Fibroblast of gingiva (primary cell): ENCODE measurements at regions not wholly inside any gene's neighbourhood (a gene's known extent, or its start where the extent isn't known, plus 50 kb on each side); places are given as distances from the start of the nearest gene placed in this dataset.

ENCODE experiments used
- DNase-seq: peaks from one replicate; pipeline ENCODE4 v3.0.0-alpha.2; 2011; ENCODE audit warnings: low read depth

DNA sequence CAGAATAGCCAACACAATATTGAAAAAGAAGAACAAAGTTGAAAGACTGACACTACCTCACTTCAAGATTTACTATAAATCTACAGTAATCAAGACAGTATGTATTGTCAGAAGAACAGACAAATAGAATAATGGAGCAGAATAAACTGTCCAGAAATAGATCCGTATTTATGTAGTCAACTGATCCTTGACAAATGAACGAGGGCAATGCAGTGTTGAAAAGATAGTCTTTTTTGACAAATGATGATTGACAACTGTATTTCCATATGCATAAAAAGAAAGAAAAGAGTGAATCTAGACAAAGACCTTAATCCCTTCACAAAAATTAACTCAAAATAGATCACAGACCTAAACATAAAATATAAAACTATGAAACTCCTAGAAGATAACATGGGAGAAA lies 767.1 kb downstream of the KCNA4 start:
- no peak for DNase-seq

DNA sequence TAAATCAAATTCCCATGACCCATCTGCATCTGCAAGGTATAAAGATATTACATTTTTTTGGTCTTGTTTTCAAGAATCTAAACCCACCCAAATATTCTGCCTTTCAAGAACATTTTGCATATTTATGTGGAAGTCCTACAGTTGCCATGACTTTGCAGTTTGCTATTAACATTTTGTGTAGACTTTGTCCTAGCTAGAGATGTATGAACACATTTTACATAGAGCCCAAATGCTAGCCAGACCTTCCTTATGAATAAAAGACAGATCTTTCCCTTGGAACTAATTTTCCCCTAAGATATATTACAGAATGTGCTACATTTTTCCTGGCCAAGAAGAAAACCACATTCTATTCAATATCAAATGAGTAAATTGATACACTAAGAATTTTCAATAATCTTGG lies 772.5 kb downstream of the KCNA4 start:
- no peak for DNase-seq

GRCh38 chr11:29243616-29244015 lies 773.2 kb downstream of the KCNA4 start:
- no peak for DNase-seq

DNA sequence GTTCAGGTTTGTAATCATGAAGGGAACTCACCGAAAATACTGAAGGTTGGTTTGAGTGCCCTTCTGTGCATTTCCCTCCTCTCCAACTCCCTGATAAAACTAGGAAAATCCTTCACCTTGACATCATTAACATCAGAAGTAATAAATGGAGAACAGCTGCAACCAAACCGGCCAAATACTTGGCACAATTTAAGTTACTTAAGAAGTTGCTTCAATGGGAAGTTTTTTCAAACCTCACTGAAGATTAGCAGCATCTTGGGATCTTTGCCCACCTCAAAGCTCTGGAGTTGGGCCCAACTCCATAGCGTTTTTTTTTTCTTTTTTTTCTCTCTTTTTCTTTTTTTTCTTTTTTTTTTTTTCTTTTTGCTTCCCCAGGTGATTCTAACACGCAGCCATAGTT lies 784.8 kb downstream of the KCNA4 start:
- peak; percentile 48 for DNase-seq

DNA sequence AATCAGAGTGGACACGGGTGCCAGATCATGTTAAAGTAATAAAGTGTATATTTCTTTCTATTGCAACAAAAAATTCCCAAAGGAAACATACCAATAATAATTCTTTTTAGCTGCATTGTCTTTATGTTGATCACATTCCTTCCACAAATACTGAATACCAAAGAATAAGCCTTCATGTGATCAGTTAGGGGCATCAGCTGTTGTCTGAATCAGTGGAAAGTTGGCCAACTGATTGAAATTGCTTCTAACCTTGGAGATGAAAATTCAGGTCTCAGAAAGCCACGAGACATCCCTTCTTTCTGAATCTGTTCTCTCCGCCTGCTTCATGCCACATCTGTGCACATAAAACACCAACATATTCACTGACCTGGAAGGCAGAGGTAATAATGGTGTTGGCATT lies 785.2 kb downstream of the KCNA4 start:
- DNase-seq: no peak

GRCh38 chr11:29227811-29228210 lies 789.0 kb downstream of the KCNA4 start:
- peak; percentile 38 for DNase-seq

DNA sequence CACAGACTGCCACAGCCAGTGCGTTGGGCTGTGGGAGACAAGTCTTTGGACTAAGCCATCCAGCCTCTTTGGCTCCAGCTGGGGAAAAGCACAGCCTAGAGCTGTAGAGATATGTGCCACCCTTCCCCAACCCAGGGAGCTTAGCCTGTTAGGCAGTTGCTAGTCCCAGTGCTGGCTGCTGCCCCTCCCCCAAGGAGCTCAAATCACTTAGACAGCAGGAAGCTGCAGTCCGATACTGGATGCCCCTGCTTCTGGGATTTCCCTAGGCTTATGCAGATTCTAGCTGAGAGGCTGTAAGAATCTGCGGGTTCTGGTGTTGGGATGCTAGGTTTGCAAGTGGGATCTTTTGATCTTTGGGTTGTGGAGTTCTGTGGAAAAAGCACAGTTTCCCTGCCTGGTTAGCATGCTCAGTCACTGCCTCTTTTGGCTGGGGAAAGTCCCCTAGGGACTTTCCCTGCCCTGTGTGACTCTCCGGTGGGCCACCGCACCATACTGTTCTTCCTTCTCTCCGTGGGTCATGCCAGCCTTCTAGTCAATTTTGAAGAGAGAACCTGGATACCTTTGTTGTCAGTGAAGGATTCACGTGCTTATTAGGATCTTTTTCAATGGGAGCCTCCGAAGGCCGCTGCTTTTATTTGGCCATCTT lies 792.0 kb downstream of the KCNA4 start:
- DNase-seq: no peak

GRCh38 chr11:29219531-29219930 lies 797.3 kb downstream of the KCNA4 start:
- DNase-seq: peak; percentile 5

- DNase-seq: no peak
Observed at GRCh38 chr11:29217901-29218300, 798.9 kb downstream of the KCNA4 start.

DNA sequence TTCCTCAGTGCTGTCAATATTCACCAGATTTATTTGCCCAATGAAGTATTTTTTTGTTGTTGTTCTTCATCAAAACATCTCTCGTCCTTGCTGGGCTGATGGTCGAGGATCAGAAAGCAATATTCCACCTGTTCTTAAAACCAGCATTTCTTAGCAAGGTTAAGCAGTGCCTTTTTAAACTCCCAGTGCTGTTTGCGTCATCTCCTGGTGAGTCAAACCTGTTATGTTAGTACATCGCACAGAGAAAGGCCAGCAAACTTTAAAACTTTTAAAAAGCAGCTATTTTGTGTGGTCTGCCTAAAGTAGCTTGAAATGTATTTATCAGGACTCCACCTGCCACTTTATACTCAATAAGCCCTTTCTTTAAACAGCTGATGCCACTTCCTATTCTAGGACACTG lies 802.0 kb downstream of the KCNA4 start:
- DNase-seq: peak; percentile 3

GRCh38 chr11:29211202-29211601 lies 805.6 kb downstream of the KCNA4 start:
- no peak for DNase-seq

GRCh38 chr11:29210426-29210825 lies 806.4 kb downstream of the KCNA4 start:
- no peak for DNase-seq

DNA sequence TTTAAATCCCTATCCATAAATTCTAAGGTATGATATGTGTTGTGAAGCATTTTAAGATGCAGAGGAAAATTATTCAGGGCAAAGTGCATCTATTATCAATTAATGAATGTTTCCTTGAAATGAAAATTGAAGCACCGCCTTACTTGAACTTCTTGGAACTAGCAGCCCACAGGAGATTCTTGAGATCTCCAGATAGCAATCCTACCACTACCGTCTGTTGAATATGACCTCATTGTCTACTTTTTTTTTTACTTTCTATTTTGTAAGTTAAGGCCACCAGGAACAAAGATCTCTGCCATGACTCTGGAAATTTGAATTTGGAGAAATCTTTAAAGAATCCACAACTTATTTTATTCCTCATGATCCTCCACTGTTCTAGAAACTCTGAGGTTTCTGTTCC lies 808.7 kb downstream of the KCNA4 start:
- no peak for DNase-seq

- no peak for DNase-seq
Observed at GRCh38 chr11:29200791-29201562, 815.9 kb downstream of the KCNA4 start.

DNA sequence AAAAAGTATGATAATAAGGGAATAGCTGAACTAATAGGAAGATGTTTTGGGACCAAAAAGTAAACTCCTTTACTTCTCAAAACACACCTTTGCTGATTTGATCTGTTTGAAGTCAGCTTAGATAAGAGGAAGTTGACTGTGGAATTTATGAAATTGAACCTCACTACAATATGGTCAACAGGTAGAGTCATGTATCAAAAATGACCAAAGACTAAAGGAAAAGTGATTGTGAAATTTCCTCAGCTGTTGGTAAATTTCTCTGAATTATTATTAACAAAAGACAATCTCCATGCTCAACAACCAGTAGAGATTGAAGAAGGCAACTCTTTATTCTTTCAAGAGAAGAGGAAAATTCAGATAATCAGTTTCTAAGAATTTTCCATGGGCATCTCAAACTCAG lies 826.5 kb downstream of the KCNA4 start:
- no peak for DNase-seq

- no peak for DNase-seq
Observed at GRCh38 chr11:29187215-29187614, 829.6 kb downstream of the KCNA4 start.

DNA sequence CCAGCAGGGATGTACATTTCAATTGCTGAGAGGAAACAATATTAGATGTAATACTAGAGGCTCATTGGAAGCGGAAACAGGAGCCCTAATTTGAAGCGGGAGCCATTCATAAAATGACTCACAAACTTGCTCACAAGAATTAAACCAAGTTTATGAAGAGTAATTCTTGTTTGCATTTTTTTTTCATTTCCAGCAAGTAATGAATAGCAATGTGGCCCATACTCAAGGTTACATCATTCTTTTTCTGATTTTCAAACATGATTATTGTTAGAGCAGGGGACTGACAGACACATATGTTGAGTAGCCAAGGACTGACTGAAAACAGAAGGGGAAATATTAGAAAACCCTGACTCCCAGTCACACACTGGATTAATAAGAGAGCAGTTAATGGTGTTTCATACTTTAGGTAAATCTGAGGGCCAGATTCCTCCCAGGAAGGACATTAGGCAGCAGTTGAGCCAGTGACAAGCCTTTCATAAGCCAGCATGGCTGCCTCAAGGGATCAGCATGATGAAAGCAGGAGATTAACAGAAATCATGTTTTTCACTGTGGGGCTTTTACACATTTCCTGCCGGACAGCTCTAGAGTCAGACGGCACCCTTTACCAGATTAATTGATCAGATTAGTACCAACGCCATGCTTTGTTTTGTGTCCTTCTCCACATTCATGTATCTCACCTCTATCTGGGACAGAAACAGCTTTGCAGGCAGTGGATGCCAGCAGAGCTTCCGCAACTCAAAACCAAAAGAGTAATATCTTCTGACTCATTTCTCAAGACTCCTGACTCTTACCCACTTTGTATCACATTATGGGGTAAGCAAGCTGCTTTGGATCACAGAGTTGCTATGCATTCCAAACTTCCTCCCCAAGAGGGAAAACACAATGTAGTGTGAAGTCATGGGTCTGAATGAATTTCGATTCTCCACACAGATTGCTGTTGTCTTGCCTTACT lies 831.6 kb downstream of the KCNA4 start:
- peak; percentile 95 for DNase-seq

DNA sequence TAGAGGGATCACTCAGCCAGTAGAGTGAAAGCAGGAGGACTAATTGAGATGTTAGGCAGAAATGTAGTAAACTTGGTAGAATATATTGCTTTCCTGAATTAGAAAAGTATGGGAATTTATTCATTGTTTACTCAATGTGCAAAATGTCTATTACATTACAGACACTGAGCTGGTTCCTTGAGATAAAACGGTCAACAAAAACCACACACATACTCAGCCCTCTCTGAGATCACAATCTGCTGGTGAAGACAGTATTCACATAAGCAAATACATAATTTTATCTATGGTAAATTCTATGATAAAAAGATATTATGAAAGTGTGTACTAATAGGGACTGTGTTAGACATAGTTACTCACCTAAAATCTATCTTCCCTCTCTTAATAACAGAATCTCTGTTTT lies 833.5 kb downstream of the KCNA4 start:
- DNase-seq: no peak

GRCh38 chr11:29173660-29174062 lies 843.2 kb downstream of the KCNA4 start:
- DNase-seq: peak; percentile 77

DNA sequence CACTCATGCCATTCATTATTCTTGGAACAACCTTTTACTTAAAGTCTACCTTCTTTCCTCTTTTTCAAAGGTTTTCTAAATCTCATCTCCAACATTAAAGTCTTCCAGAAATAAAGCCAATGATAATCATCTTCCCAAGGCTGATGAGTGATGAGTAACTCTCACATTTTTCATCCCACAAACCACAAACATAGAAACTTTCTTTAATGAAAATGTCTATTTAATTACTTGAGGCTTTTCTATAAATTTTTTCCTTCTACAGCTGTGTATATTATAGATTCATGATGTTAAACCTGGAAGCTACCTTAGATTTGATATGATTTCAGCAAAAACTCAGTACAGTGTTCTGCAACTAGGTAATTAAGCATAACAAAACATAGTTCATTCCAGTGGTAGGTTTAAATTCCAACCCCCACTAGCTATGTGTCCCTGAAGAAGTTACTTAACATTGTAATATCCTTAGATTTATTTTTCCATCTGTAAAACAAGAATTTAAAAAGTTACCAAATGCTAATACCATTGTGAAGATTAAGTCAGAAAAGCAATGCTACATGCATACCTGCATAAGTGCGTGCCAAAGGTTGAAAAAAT lies 845.4 kb downstream of the KCNA4 start:
- DNase-seq: no peak

DNA sequence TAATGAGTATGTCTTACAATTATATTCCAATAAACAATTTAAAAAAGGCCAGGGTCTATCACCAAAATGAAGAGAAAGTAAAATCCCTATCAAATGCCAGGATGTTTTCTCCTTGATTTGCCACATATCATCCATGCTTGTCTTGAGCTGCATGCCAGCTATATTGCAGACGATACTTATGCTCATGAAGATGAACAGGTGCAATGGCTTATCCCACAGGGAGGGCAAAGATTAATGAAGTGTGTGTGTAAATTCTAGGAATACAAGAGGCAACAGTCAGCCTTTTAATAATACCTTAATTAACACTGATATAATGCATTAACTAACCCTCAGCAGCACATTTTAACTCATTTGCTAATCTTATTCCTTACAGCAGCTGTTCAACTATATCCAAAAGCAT lies 850.5 kb downstream of the KCNA4 start:
- no peak for DNase-seq

GRCh38 chr11:29163231-29163630 lies 853.6 kb downstream of the KCNA4 start:
- DNase-seq: no peak
